ENCODE measurements at regions not wholly inside any gene's neighbourhood (a gene's known extent, or its start where the extent isn't known, plus 50 kb on each side); places are given as distances from the start of the nearest gene placed in this dataset.

- TF ChIP-seq CTCF (CRISPR knock-in tag; IDR thresholded peaks at IDR 0.05) (no peak), ZNF468 (CRISPR knock-in tag; IDR thresholded peaks at IDR 0.05) (no peak)
Measured at GRCh38 chr4:180009316-180009715, 2233.9 kb upstream of the TENM3 start (continued).

DNA sequence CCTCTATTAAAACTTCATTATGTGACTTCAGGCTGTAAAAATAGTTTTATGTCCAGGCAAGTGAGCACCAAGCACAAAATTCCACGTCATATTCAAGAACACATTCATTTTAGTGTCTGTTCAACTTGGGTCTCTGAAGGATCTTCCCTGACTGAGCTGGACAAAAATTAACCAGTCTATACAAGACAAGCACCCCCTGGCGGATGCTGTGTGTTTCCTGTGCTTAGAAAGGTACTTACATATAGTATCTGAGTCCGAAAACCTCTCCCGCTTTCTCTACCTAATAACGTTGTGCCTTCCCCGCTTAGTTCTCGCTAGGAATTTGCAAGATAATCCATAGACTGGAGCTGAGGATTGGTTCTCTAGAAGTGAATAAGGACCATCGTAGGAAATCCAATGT is 2214.5 kb upstream of the TENM3 start:
- H3K4me1 ChIP-seq (ENCODE audit: insufficient read depth, low read length) = no peaks in the 10 kb centered on the region
- no peak overlapping the region for H3K27ac ChIP-seq (ENCODE audit: extremely low read length, insufficient read depth, low read length)
- in situ Hi-C loops (cut with HindIII; ENCODE audit: extremely low pct_ligation_motif_present, low pct_unique_long_range_greater_than_20kb) (no loop called here), intact Hi-C loops (cut with micrococcal nuclease; ENCODE audit: unreplicated experiment) (loop anchor here (1.0 to 5.0 kb wide), 2 partner anchors 161 to 1451 kb away; no protein-coding TSS in a partner anchor)
- peak; percentile 58 for DNase-seq (ENCODE audit: low spot score)
- BruUV-seq (replicated peaks) = no TSS peak
- POLR2A ChIA-PET = no interaction called here
- no peaks in the 10 kb centered on the region for H3K79me2 ChIP-seq (ENCODE audit: insufficient read depth, low read length)
- no peak overlapping the region for H3K4me2 ChIP-seq (ENCODE audit: low read depth, low read length)
- no peak overlapping the region for H3K4me3 ChIP-seq (replicated peaks in 1 of 3; ENCODE audit: insufficient read depth in 1 of 3, low read depth in 2 of 3, low read length in 3 of 3)
- WGBS (ENCODE audit: low lambda C conversion rate) = 4% methylated on average over 8 of the region's 8 CpGs
- ATAC-seq = peak; percentile 92
- FAIRE-seq = no peak
- no peaks in the 10 kb centered on the region for H3K36me3 ChIP-seq (replicated peaks in 1 of 2; ENCODE audit: control insufficient read depth in 1 of 2, insufficient read depth in 2 of 2, low read length in 2 of 2)
- H3K27me3 ChIP-seq (ENCODE audit: control insufficient read depth in 1 of 2, insufficient read depth in 2 of 2, low read length in 2 of 2) = no peaks in the 10 kb centered on the region
- TF ChIP-seq RFX1 (IDR thresholded peaks at IDR 0.05) (no peak), ZNF891 (CRISPR knock-in tag; IDR thresholded peaks at IDR 0.05) (no peak), CTCF (CRISPR knock-in tag; IDR thresholded peaks at IDR 0.05) (peak; percentile 49), SMC3 (IDR thresholded peaks at IDR 0.05; ENCODE audit: low read length) (peak; percentile 13; the same call in 1 of the 2 replicates), STAG1 (CRISPR knock-in tag; IDR thresholded peaks at IDR 0.05) (peak; percentile 19; the same call in 1 of the 2 replicates), ZNF350 (CRISPR knock-in tag; IDR thresholded peaks at IDR 0.05; ENCODE audit: borderline replicate concordance, low read depth) (no peak), MAZ (IDR thresholded peaks at IDR 0.05; ENCODE audit: borderline replicate concordance, low read depth, low read length) (no peak), MAZ (CRISPR knock-in tag; IDR thresholded peaks at IDR 0.05; ENCODE audit: low read depth) (no peak), HOXA5 (CRISPR knock-in tag; IDR thresholded peaks at IDR 0.05) (no peak), TOE1 (CRISPR knock-in tag; IDR thresholded peaks at IDR 0.05) (no peak), DNMT3B (CRISPR knock-in tag; conservative IDR thresholded peaks at IDR 0.05) (no peak), NCOR1 (IDR thresholded peaks at IDR 0.05; ENCODE audit: borderline replicate concordance, low read length) (no peak)
- H2AFZ ChIP-seq (ENCODE audit: low read length) = no peak overlapping the region
- H4K20me1 ChIP-seq (ENCODE audit: insufficient read depth, low read length) = no peaks in the 10 kb centered on the region
- CTCF ChIA-PET (ENCODE audit: low intra/inter-chr PET ratio, low total read pairs) = no interaction called here
- no peaks in the 10 kb centered on the region for H3K9me3 ChIP-seq (ENCODE audit: low read length)
- no peak overlapping the region for H3K9ac ChIP-seq (ENCODE audit: insufficient read depth, low read depth, low read length)

Measured in HepG2 (cell line).